GM12878 (cell line): ENCODE measurements at regions not wholly inside any gene's neighbourhood (a gene's known extent, or its start where the extent isn't known, plus 50 kb on each side); places are given as distances from the start of the nearest gene placed in this dataset.

ENCODE experiments used
- ATAC-seq: fragments of 200-7000 bp; cut with Tn5 transposase; 3 replicates; pipeline ENCODE4 v1.9.1; 2020; ENCODE audit warnings: mild to moderate bottlenecking, moderate library complexity
- BruUV-seq: library from RNA; stranded (reverse); fragments of 400-500 nt; replicated peaks from 2 replicates; lab custom pipeline; 2021; lab: Mats Ljungman, UMichigan
- CTCF ChIA-PET: fragments of 300-600 bp; sonication (Branson Sonifier 250); formaldehyde crosslinking; extraction: SDS; loops from one replicate; lab custom pipeline; 2021; ENCODE audit warnings: inconsistent platforms; lab: Yijun Ruan, JAX
- POLR2A ChIA-PET: fragments of 350-600 bp; formaldehyde crosslinking; extraction: SDS; loops from one replicate; lab custom pipeline; 2021; ENCODE audit warnings: inconsistent platforms; lab: Charles Lee
- RAD21 ChIA-PET: fragments of 300-600 bp; sonication (Branson Sonifier 250); formaldehyde crosslinking; loops from one replicate; lab custom pipeline; 2023; ENCODE audit warnings: antibody characterized with exemption; ENCODE audit not compliant: unreplicated experiment; lab: Charles Lee
- SMC1A ChIA-PET: fragments of 300-600 bp; sonication (Branson Sonifier 250); formaldehyde crosslinking; loops from one replicate; lab custom pipeline; 2023; ENCODE audit not compliant: unreplicated experiment, uncharacterized antibody; lab: Charles Lee
- DNase-seq: peaks from one replicate; pipeline ENCODE4 v3.0.0-alpha.2; 2011; ENCODE audit warnings: low read depth, low spot score
- FAIRE-seq: peaks from 3 replicates; lab custom pipeline; 2011; peaks lifted over from hg19 to GRCh38; lab: Jason Lieb, UNC
- H2AFZ ChIP-seq: 2 replicates; pipeline ENCODE4 v1.6.0; 2011; ENCODE audit warnings: low read depth, low read length, control low read depth; ENCODE audit not compliant: control insufficient read depth
- H3K27ac ChIP-seq: 2 replicates; pipeline ENCODE4 v1.5.1; 2011; ENCODE audit warnings: control low read depth; ENCODE audit not compliant: control insufficient read depth, insufficient read depth
- H3K27me3 ChIP-seq, 2 experiments: replicated peaks in 1 of 2; 2 replicates each; pipeline versions ENCODE4 v1.6.0 to v1.6.1; 2011; ENCODE audit warnings: low read length in 1 of 2; ENCODE audit not compliant: control insufficient read depth in 2 of 2, insufficient read depth in 2 of 2
- H3K36me3 ChIP-seq, 2 experiments: 2 replicates each; pipeline ENCODE4 v1.5.1; 2011; ENCODE audit warnings: low read length in 1 of 2; ENCODE audit not compliant: control insufficient read depth in 2 of 2, insufficient read depth in 2 of 2
- H3K4me1 ChIP-seq: 2 replicates; pipeline ENCODE4 v1.6.1; 2011; ENCODE audit warnings: mild to moderate bottlenecking, low read length, moderate library complexity, mixed read lengths; ENCODE audit not compliant: control insufficient read depth, insufficient read depth
- H3K4me2 ChIP-seq: 2 replicates; pipeline ENCODE4 v1.6.0; 2011; ENCODE audit warnings: control low read depth; ENCODE audit not compliant: control insufficient read depth, insufficient read depth
- H3K4me3 ChIP-seq: fragments of 200-600 bp; sonication (generic); 2 replicates; pipeline ENCODE4 v1.5.1; 2016
- H3K79me2 ChIP-seq: 2 replicates; pipeline ENCODE4 v1.6.0; 2011; ENCODE audit warnings: low read length; ENCODE audit not compliant: control insufficient read depth, insufficient read depth
- H3K9ac ChIP-seq: 2 replicates; pipeline ENCODE4 v1.8.0; 2011; ENCODE audit warnings: low read length, control low read depth, mixed read lengths; ENCODE audit not compliant: control insufficient read depth, insufficient read depth
- H3K9me3 ChIP-seq: replicated peaks from 3 replicates; pipeline ENCODE4 v1.5.1; 2011; ENCODE audit warnings: mild to moderate bottlenecking, low read length; ENCODE audit not compliant: control insufficient read depth, insufficient read depth
- H4K20me1 ChIP-seq: 2 replicates; pipeline ENCODE4 v1.6.0; 2011; ENCODE audit not compliant: control insufficient read depth, insufficient read depth
- BACH1 ChIP-seq: fragments of 450-650 bp; IDR thresholded peaks from 2 replicates; pipeline ENCODE4 v1.6.1; 2017; ENCODE audit warnings: mild to moderate bottlenecking, borderline replicate concordance
- BMI1 ChIP-seq: fragments of 450-650 bp; IDR thresholded peaks from 2 replicates; pipeline ENCODE4 v1.6.1; 2016; ENCODE audit warnings: mild to moderate bottlenecking, moderate library complexity, borderline replicate concordance
- CEBPB ChIP-seq, 2 experiments: fragments of 150-350 bp in 1 of 2; IDR thresholded peaks; 2 replicates each; pipeline ENCODE4 v1.6.1; 2012 to 2014; ENCODE audit warnings: low read depth in 2 of 2, low read length in 2 of 2, borderline replicate concordance in 1 of 2, inconsistent platforms in 1 of 2
- CEBPZ ChIP-seq: fragments of 150-350 bp; IDR thresholded peaks from 2 replicates; pipeline ENCODE4 v1.6.1; 2016; ENCODE audit warnings: low read depth, low read length
- HDAC2 ChIP-seq: fragments of 200-600 bp; sonication (generic); IDR thresholded peaks from 2 replicates; pipeline ENCODE4 v1.6.1; 2017
- HSF1 ChIP-seq: fragments of 150-350 bp; IDR thresholded peaks from 2 replicates; pipeline ENCODE4 v1.6.1; 2014; ENCODE audit warnings: mild to moderate bottlenecking, low read depth, low read length
- IKZF2 ChIP-seq, 2 experiments: fragments of 450-650 bp; IDR thresholded peaks; 2 replicates each; pipeline ENCODE4 v1.6.1; 2017; ENCODE audit warnings: mild to moderate bottlenecking in 2 of 2, moderate library complexity in 2 of 2
- JUNB ChIP-seq: IDR thresholded peaks from 2 replicates; pipeline ENCODE4 v1.6.1; 2016; ENCODE audit warnings: antibody characterized with exemption, mild to moderate bottlenecking
- RCOR1 ChIP-seq: conservative IDR thresholded peaks from 2 replicates; pipeline ENCODE4 v1.6.1; 2012; ENCODE audit warnings: low read depth, low read length, improper control_type of control experiment
- WGBS: methylation state at CpG from one replicate; pipeline ENCODE4 v1.1.6; 2016; ENCODE audit warnings: low lambda C conversion rate; ENCODE audit not compliant: insufficient replicate concordance, insufficient coverage; ENCODE audit errors: missing lambda C conversion rate; 5-methylcytosine and 5-hydroxymethylcytosine counted together
- in situ Hi-C: fragments of 300-500 bp; cut with MboI; formaldehyde crosslinking; loops from 9 replicates; pipeline ENCODE4 v1.14.3; 2018; ENCODE audit warnings: mixed read lengths
- intact Hi-C: fragments of 100-400 bp; cut with micrococcal nuclease; formaldehyde crosslinking; loops from one replicate; pipeline ENCODE4 v1.14.2; 2022; ENCODE audit not compliant: unreplicated experiment

- ChIA-PET RAD21 (interaction anchor here (2.0 kb wide), 1 partner anchor 26 kb away, joined by 6 read pairs; no protein-coding TSS in a partner anchor), CTCF (no interaction called here), POLR2A (interaction anchor here (1.3 kb wide), 1 partner anchor 26 kb away, joined by 3 read pairs; no protein-coding TSS in a partner anchor), SMC1A (interaction anchor here (1.4 to 2.1 kb wide), 2 partner anchors 11 to 26 kb away, joined by 3 to 4 read pairs; no protein-coding TSS in a partner anchor)
- Histone ChIP-seq H3K9me3 (no peaks in the 10 kb centered on the region), H4K20me1 (no peaks in the 10 kb centered on the region), H3K36me3 (no peaks in the 10 kb centered on the region), H3K27ac (no peak overlapping the region), H3K27me3 (no peaks in the 10 kb centered on the region), H3K79me2 (no peaks in the 10 kb centered on the region), H3K4me2 (no peak overlapping the region), H3K4me1 (no peaks in the 10 kb centered on the region), H3K4me3 (no peak overlapping the region), H3K9ac (no peak overlapping the region), H2AFZ (no peak overlapping the region)
- TF ChIP-seq JUNB (no peak), CEBPZ (no peak), HSF1 (no peak), IKZF2 (IDR thresholded peaks at IDR 0.05) (no peak; a peak in 1 of 4 replicates), HDAC2 (no peak), BACH1 (no peak), RCOR1 (no peak), BMI1 (no peak), CEBPB (IDR thresholded peaks at IDR 0.05; ENCODE audit: borderline replicate concordance in 1 of 2, low read depth in 2 of 2, low read length in 2 of 2) (no peak)
- intact Hi-C loops: no loop called here
- FAIRE-seq (no peak), DNase-seq (no peak), ATAC-seq (no peak)
- BruUV-seq: no TSS peak
- in situ Hi-C loops: no loop called here
- WGBS: 38% methylated on average over 5 of the region's 5 CpGs
Measured at GRCh38 chr13:54004026-54004699, 975.5 kb downstream of the OLFM4 start.
